NCI-H2227 treated with DMSO at 0.1 percent for 48 hours (cell line): ENCODE measurements at regions not wholly inside any gene's neighbourhood (a gene's known extent, or its start where the extent isn't known, plus 50 kb on each side); places are given as distances from the start of the nearest gene placed in this dataset.
"Not testable (repeated sequence)": the region's sequence is repeated elsewhere in the genome, so short reads cannot be mapped to it uniquely, and the experiment has no call there.

ENCODE experiments used
- DNase-seq: peaks from one replicate; lab custom pipeline; 2025; lab: John Stamatoyannopoulos, UW

DNA sequence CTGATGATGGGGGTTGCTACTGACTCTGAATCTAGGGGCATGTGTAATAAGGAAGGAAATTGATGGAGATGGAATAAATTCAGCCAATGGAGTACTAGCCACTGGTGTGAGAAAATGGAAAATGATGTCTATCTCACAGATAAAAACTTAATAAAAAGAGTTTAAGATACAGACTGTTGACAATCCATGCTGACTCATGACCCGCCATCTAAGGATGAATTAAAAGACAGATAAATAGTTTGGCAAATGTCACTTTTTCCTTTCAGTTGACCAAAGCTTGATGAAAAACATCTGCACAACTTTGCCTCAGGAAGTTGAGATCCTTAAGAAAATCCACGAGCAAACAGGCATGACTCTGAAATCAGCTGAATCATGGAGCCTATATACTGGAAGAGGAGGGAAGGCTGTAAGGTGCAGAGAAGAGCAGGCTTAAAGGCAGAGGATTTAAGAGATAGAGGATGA is 82.6 kb upstream of the BMP5 start:
- no peak for DNase-seq

- DNase-seq = no peak
These were observed 80.3 kb upstream of the BMP5 start for GRCh38 chr6:55955684-55956083.

- no peak for DNase-seq
These were observed 79.0 kb upstream of the BMP5 start for GRCh38 chr6:55954436-55954835.

DNA sequence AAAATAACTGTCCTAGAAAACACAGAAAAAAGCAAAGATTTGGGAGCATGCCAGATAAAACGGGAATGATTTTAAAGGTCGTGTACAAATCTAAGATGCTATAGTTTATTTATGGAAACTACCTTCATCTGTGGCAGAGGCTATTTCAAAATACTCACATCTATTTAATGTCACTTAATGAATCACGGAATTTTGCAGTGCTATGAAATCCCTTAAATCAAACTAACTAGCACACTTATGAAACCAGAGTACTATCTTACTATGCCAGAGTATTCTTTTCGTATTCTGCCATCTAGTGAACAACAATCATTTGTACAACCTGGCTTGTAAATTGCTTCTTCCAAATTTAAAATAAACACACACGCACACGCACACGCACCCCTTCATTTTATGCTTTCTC is 77.9 kb upstream of the BMP5 start:
- peak; percentile 33 for DNase-seq

- no peak for DNase-seq
These were observed 74.9 kb upstream of the BMP5 start for GRCh38 chr6:55950071-55950814.

- DNase-seq = no peak
These were observed 67.9 kb upstream of the BMP5 start for GRCh38 chr6:55943329-55943728.

- no peak for DNase-seq
These were observed 66.3 kb upstream of the BMP5 start for GRCh38 chr6:55941702-55942101.

- no peak for DNase-seq
These were observed 62.7 kb upstream of the BMP5 start for GRCh38 chr6:55937951-55938690.

- DNase-seq = no peak
These were observed 62.0 kb upstream of the BMP5 start for GRCh38 chr6:55937261-55937947.

GRCh38 chr6:55931101-55931500 is 55.7 kb upstream of the BMP5 start:
- no peak for DNase-seq

DNA sequence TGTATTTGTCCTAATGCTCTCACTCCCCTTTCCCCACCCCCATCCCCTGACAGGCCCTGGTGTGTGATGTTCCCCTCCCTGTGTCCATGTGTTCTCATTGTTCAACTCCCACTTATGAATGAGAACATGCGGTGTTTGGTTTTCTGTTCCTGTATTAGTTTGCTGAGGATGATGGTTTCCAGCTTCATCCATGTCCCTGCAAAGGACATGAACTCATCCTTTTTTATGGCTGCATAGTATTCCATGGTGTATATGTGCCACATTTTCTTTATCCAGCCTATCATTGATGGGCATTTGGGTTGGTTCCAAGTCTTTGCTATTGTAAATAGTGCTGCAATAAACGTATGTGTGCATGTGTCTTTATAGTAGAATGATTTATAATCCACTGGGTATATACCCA is 52.3 kb upstream of the BMP5 start:
- DNase-seq = not testable (repeated sequence)

GRCh38 chr6:55925292-55925691 is 49.9 kb upstream of the BMP5 start:
- no peak for DNase-seq
